ENCODE measurements at regions not wholly inside any gene's neighbourhood (a gene's known extent, or its start where the extent isn't known, plus 50 kb on each side); places are given as distances from the start of the nearest gene placed in this dataset.
A peak's percentile ranks its signal among the peaks of the same experiment; 100 is the strongest.

- Histone ChIP-seq H3K36me3 (no peaks in the 10 kb centered on the region), H3K4me1 (ENCODE audit: low read depth) (no peaks in the 10 kb centered on the region), H3K27ac (no peak overlapping the region), H3K9me3 (ENCODE audit: low read depth) (no peaks in the 10 kb centered on the region), H3K4me3 (no peak overlapping the region), H3K27me3 (no peaks in the 10 kb centered on the region)
- TF ChIP-seq CTCF (IDR thresholded peaks at IDR 0.05; ENCODE audit: low read depth, low read length), result no peak
- peak in 1 of 2 donors; percentile 17 for DNase-seq (ENCODE audit: low read depth in 1 of 2, low spot score in 1 of 2)
Measured at GRCh38 chr18:8942021-8942908, 160.2 kb upstream of the NDUFV2 start.

GRCh38 chr18:8942909-8943545, 159.5 kb upstream of the NDUFV2 start:
- H3K27ac ChIP-seq, result no peak overlapping the region
- no peak for TF ChIP-seq CTCF (IDR thresholded peaks at IDR 0.05; ENCODE audit: low read depth, low read length)
- H3K36me3 ChIP-seq, result no peaks in the 10 kb centered on the region
- no peak for DNase-seq (ENCODE audit: low read depth in 1 of 2, low spot score in 1 of 2)
- no peaks in the 10 kb centered on the region for H3K27me3 ChIP-seq
- no peak overlapping the region for H3K4me3 ChIP-seq
- no peaks in the 10 kb centered on the region for H3K9me3 ChIP-seq (ENCODE audit: low read depth)
- H3K4me1 ChIP-seq (ENCODE audit: low read depth), result no peaks in the 10 kb centered on the region

GRCh38 chr18:8943900-8944870, 158.3 kb upstream of the NDUFV2 start:
- no peaks in the 10 kb centered on the region for H3K4me1 ChIP-seq (ENCODE audit: low read depth)
- TF ChIP-seq CTCF (IDR thresholded peaks at IDR 0.05; ENCODE audit: low read depth, low read length), result no peak
- H3K27ac ChIP-seq, result no peak overlapping the region
- no peak overlapping the region for H3K4me3 ChIP-seq
- DNase-seq (ENCODE audit: low read depth in 1 of 2, low spot score in 1 of 2), result peak in 1 of 2 donors; percentile 79
- H3K9me3 ChIP-seq (ENCODE audit: low read depth), result no peaks in the 10 kb centered on the region
- H3K36me3 ChIP-seq, result no peaks in the 10 kb centered on the region
- no peaks in the 10 kb centered on the region for H3K27me3 ChIP-seq

- no peak overlapping the region for H3K4me3 ChIP-seq
- no peak overlapping the region for H3K27ac ChIP-seq
- no peak for DNase-seq (ENCODE audit: low read depth in 1 of 2, low spot score in 1 of 2)
- no peaks in the 10 kb centered on the region for H3K27me3 ChIP-seq
- no peaks in the 10 kb centered on the region for H3K36me3 ChIP-seq
- TF ChIP-seq CTCF (IDR thresholded peaks at IDR 0.05; ENCODE audit: low read depth, low read length), result no peak
- H3K4me1 ChIP-seq (ENCODE audit: low read depth), result no peaks in the 10 kb centered on the region
- H3K9me3 ChIP-seq (ENCODE audit: low read depth), result no peaks in the 10 kb centered on the region
Measured at GRCh38 chr18:8944871-8945245, 157.6 kb upstream of the NDUFV2 start.

GRCh38 chr18:8945514-8945913, 157.0 kb upstream of the NDUFV2 start:
- no peak overlapping the region for H3K27ac ChIP-seq
- DNase-seq (ENCODE audit: low read depth in 1 of 2, low spot score in 1 of 2), result no peak
- H3K27me3 ChIP-seq, result no peaks in the 10 kb centered on the region
- no peaks in the 10 kb centered on the region for H3K36me3 ChIP-seq
- no peaks in the 10 kb centered on the region for H3K4me1 ChIP-seq (ENCODE audit: low read depth)
- TF ChIP-seq CTCF (IDR thresholded peaks at IDR 0.05; ENCODE audit: low read depth, low read length), result no peak
- H3K4me3 ChIP-seq, result no peak overlapping the region
- no peaks in the 10 kb centered on the region for H3K9me3 ChIP-seq (ENCODE audit: low read depth)
